ENCODE measurements at regions not wholly inside any gene's neighbourhood (a gene's known extent, or its start where the extent isn't known, plus 50 kb on each side); places are given as distances from the start of the nearest gene placed in this dataset.

DNA sequence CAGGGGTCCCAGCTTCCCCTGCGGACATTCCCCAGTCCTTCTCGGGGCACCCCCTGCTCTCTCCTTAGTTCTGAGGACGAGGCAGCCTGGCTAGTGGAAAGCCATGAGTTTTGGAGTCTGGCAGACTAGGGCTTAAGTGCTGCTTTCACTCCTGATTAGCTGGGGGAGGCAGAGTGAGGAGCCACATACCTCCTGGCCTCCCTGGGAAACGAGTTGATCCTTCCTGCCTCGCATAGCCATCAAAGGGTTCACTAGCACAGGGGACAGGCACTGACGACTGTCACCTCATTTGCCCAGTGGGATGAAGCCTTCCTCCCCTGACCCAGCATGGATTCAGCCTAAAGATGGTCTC is 402.5 kb downstream of the RPS24 start:
- TF ChIP-seq, protein P1, sequence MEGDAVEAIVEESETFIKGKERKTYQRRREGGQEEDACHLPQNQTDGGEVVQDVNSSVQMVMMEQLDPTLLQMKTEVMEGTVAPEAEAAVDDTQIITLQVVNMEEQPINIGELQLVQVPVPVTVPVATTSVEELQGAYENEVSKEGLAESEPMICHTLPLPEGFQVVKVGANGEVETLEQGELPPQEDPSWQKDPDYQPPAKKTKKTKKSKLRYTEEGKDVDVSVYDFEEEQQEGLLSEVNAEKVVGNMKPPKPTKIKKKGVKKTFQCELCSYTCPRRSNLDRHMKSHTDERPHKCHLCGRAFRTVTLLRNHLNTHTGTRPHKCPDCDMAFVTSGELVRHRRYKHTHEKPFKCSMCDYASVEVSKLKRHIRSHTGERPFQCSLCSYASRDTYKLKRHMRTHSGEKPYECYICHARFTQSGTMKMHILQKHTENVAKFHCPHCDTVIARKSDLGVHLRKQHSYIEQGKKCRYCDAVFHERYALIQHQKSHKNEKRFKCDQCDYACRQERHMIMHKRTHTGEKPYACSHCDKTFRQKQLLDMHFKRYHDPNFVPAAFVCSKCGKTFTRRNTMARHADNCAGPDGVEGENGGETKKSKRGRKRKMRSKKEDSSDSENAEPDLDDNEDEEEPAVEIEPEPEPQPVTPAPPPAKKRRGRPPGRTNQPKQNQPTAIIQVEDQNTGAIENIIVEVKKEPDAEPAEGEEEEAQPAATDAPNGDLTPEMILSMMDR (conservative IDR thresholded peaks at IDR 0.05; ENCODE audit: low read depth, low read length) = no peak
- H3K4me3 ChIP-seq (ENCODE audit: low read depth, low read length) = no peak overlapping the region
- no peak for DNase-seq (ENCODE audit: low read depth)

GRCh38 chr10:78436706-78437406 is 403.2 kb downstream of the RPS24 start:
- H3K4me3 ChIP-seq (ENCODE audit: low read depth, low read length) = no peak overlapping the region
- DNase-seq (ENCODE audit: low read depth) = no peak
- TF ChIP-seq, protein P1 (conservative IDR thresholded peaks at IDR 0.05; ENCODE audit: low read depth, low read length) = no peak

- no peak overlapping the region for H3K4me3 ChIP-seq (ENCODE audit: low read depth, low read length)
- TF ChIP-seq, protein P1 (conservative IDR thresholded peaks at IDR 0.05; ENCODE audit: low read depth, low read length) = no peak
- DNase-seq (ENCODE audit: low read depth) = no peak
Measured at GRCh38 chr10:78437407-78437768, 403.7 kb downstream of the RPS24 start.

DNA sequence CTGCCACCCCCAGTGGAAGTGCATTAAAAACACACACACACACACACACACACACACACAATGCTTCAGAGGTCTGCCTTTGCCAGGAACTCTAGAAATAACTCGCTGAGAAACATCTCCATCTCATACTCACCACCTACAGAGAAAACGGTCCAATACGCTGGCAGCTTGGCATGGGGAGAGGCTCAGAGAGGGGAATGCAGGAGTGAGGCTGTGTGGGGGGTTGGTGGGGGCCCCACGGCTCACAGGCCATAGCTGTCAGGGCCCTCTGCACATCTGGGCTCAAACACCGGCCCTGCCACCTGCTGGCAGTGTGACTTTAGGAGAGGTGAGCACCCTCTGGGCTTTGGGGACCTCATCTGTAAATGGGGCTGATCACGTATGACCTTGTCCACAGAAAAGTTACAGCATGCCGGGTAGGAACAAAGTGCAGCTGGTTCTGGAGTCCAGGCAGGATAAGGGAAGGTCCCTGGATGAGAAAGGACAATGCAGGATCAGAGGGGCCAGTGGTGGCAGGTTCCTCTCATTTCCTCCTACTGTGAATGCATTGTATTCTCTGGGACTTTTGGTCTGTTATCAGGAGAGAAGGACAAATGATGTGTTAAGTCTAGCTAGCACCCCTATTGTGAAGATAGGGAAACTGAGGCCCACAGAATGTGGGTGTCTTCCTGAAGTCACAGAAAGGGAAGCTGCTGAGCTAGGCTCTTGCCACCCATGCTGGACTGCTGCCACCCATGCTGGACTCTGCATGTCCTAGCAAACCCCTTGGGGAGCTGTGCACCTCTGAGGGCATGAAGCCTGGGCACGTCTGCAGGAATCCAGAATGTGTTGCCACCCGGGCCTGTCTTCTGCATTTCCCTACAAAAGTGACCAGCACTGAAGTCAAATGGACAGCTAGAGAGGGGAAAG is 404.6 kb downstream of the RPS24 start:
- H3K4me3 ChIP-seq (ENCODE audit: low read depth, low read length) = no peak overlapping the region
- TF ChIP-seq, protein P1 (conservative IDR thresholded peaks at IDR 0.05; ENCODE audit: low read depth, low read length) = peak; percentile 22
- DNase-seq (ENCODE audit: low read depth) = no peak

GRCh38 chr10:78438907-78439809 is 405.5 kb downstream of the RPS24 start:
- no peak overlapping the region for H3K4me3 ChIP-seq (ENCODE audit: low read depth, low read length)
- TF ChIP-seq, protein P1 (conservative IDR thresholded peaks at IDR 0.05; ENCODE audit: low read depth, low read length) = no peak
- no peak for DNase-seq (ENCODE audit: low read depth)

DNA sequence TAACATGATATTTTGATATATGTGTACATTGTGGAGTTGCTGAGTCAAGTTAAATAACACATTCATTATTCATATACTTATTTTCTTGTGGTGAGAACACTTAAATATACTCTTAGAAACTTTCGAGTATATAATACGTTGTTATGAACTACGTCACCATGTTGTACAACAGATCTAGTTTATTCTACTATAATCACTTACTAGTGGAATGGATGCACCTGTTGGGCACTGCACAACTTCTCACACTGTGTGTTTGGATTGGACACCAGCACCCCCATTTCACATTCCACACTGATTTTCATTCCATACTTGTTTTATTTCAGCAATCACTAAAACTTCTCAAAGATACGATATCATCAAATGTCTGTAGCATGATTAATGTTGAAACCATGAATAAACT is 407.3 kb downstream of the RPS24 start:
- TF ChIP-seq, protein P1 (conservative IDR thresholded peaks at IDR 0.05; ENCODE audit: low read depth, low read length) = no peak
- no peak for DNase-seq (ENCODE audit: low read depth)
- H3K4me3 ChIP-seq (ENCODE audit: low read depth, low read length) = no peak overlapping the region

Data from epithelial cell of proximal tubule (primary cell).